ENCODE measurements at regions not wholly inside any gene's neighbourhood (a gene's known extent, or its start where the extent isn't known, plus 50 kb on each side); places are given as distances from the start of the nearest gene placed in this dataset.

GRCh38 chr13:106259928-106260327 is 275.5 kb downstream of the EFNB2 start:
- TF ChIP-seq EZH2 (IDR thresholded peaks at IDR 0.05), result no peak
- TF ChIP-seq POLR2A (IDR thresholded peaks at IDR 0.05; ENCODE audit: borderline replicate concordance, extremely low read depth, insufficient read depth, insufficient read length), result no peak
- no peak for TF ChIP-seq CTCF (IDR thresholded peaks at IDR 0.05 in 2 of 3, conservative IDR thresholded peaks at IDR 0.05 in 1 of 3; ENCODE audit: borderline replicate concordance in 1 of 3, insufficient read depth in 1 of 3, low read depth in 2 of 3, low read length in 2 of 3)
- no peak for TF ChIP-seq EGR1 (IDR thresholded peaks at IDR 0.05; ENCODE audit: low read depth)
- no peak for TF ChIP-seq TCF7L2 (IDR thresholded peaks at IDR 0.05; ENCODE audit: borderline replicate concordance, extremely low read depth, insufficient read depth, insufficient read length)
- no peak for TF ChIP-seq YY1 (IDR thresholded peaks at IDR 0.05; ENCODE audit: extremely low read depth, insufficient replicate concordance, low read depth, low read length)
- TF ChIP-seq JUND (IDR thresholded peaks at IDR 0.05), result no peak
- no peak for TF ChIP-seq MAX (IDR thresholded peaks at IDR 0.05)

All from HCT116 (cell line).